Small intestine (tissue), 7 donors: ENCODE measurements at regions not wholly inside any gene's neighbourhood (a gene's known extent, or its start where the extent isn't known, plus 50 kb on each side); places are given as distances from the start of the nearest gene placed in this dataset.

Source experiments
- DNase-seq, 2 donors: peaks; one replicate each; pipeline versions ENCODE4 v3.0.0 to v3.0.0-alpha.2; 2013
- FAIRE-seq: peaks from 2 replicates; lab custom pipeline; 2012; peaks lifted over from hg19 to GRCh38; lab: Jason Lieb, UNC
- H3K27ac ChIP-seq, 3 donors: one replicate each; pipeline ENCODE4 v1.5.1; 2013; ENCODE audit warnings: low read length in 2 of 3, mild to moderate bottlenecking in 2 of 3, control low read depth in 1 of 3, inconsistent platforms in 1 of 3, low read depth in 1 of 3, moderate library complexity in 1 of 3
- H3K27me3 ChIP-seq, 3 donors: one replicate each; pipeline ENCODE4 v1.6.1; 2013; ENCODE audit warnings: low read length in 3 of 3, inconsistent platforms in 1 of 3; ENCODE audit not compliant: control insufficient read depth in 3 of 3, insufficient read depth in 3 of 3
- H3K36me3 ChIP-seq, 3 donors: one replicate each; pipeline ENCODE4 v1.6.1; 2013; ENCODE audit warnings: low read length in 3 of 3, inconsistent platforms in 1 of 3, low read depth in 1 of 3, mild to moderate bottlenecking in 1 of 3, moderate library complexity in 1 of 3; ENCODE audit not compliant: control insufficient read depth in 3 of 3, insufficient read depth in 2 of 3
- H3K4me1 ChIP-seq, 3 donors: one replicate each; pipeline ENCODE4 v1.6.1; 2013; ENCODE audit warnings: low read length in 2 of 3, inconsistent platforms in 1 of 3, low read depth in 1 of 3, mild to moderate bottlenecking in 1 of 3, moderate library complexity in 1 of 3; ENCODE audit not compliant: control insufficient read depth in 3 of 3, insufficient read depth in 2 of 3
- H3K4me3 ChIP-seq, 3 donors: one replicate each; pipeline ENCODE4 v1.5.1; 2013; ENCODE audit warnings: low read length in 3 of 3, control low read depth in 1 of 3, inconsistent platforms in 1 of 3, low read depth in 1 of 3, mild to moderate bottlenecking in 1 of 3, moderate library complexity in 1 of 3
- H3K9me3 ChIP-seq, 2 donors: one replicate each; pipeline ENCODE4 v1.6.1; 2013; ENCODE audit warnings: low read depth in 1 of 2, low read length in 1 of 2; ENCODE audit not compliant: control insufficient read depth in 2 of 2, insufficient read depth in 1 of 2
- WGBS, 3 donors: extraction: QIAGEN DNeasy Blood & Tissue Kit; methylation state at CpG; one replicate each; pipeline ENCODE4 v1.1.7; 2013; 5-methylcytosine and 5-hydroxymethylcytosine counted together
- donor health status: healthy with polysubstance abuse.
- donor health status: control.
- donor health status: control.
- donor health status: Bipolar disorder and iron deficiency.
- donor health status: healthy.

DNA sequence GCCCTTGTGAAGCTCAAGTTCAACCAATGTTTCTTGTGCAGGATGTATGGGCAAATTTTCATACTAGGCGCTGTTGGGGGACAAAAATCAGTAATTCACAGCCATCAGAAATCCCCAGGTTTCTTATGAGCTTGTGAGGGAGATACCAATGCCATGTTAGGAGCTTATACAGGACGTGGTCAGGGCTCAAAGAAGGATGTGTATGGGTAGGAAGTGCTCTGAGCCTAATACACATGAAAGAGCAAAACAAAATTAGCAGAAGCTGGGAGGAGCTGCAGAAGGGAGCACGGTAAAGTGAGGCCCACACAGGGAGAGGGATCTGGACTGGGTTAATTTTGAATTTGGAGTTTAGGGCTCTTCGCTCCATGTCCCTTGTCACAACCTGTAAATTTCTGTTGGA is 114.6 kb upstream of the MAP3K1 start:
- no peak for FAIRE-seq
- 78 to 90% (median 82%) methylated on average over 4 of the region's 4 CpGs for WGBS, 3 donors
- Histone ChIP-seq H3K27ac (no peak overlapping the region), H3K9me3 (no peaks in the 10 kb centered on the region), H3K36me3 (no peaks in the 10 kb centered on the region), H3K4me1 (peaks cover 0 to 15% (median 2%) of the 10 kb centered on the region in 3 donors), H3K27me3 (no peaks in the 10 kb centered on the region), H3K4me3 (no peak overlapping the region)
- DNase-seq = no peak

DNA sequence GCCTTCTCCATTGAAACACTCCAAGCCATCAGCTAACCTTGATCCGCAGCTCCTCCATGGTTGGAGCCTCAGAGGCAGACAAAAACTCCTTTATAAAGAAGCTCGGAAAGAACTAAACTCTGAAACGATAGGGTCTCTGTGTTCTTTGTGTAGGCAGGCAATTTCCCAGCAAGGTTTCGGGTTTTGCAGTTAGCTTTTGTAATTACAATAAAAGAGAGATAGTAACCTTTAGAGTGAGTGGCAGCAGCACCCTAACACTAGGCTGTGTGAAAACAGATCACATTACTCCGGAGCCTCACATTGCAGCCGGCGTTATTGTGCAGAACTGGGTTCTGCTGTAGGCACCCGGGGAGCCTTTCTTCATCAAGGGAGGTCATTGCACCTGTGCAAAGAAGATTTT is 115.8 kb upstream of the MAP3K1 start:
- DNase-seq = no peak
- Histone ChIP-seq H3K27me3 (no peaks in the 10 kb centered on the region), H3K4me3 (no peak overlapping the region), H3K36me3 (no peaks in the 10 kb centered on the region), H3K4me1 (peaks cover 0 to 15% (median 2%) of the 10 kb centered on the region in 3 donors), H3K9me3 (no peaks in the 10 kb centered on the region), H3K27ac (peak overlapping the region in 1 of 3 donors; percentile 67)
- no peak for FAIRE-seq
- 85 to 94% (median 88%) methylated on average over 8 of the region's 8 CpGs for WGBS, 3 donors

DNA sequence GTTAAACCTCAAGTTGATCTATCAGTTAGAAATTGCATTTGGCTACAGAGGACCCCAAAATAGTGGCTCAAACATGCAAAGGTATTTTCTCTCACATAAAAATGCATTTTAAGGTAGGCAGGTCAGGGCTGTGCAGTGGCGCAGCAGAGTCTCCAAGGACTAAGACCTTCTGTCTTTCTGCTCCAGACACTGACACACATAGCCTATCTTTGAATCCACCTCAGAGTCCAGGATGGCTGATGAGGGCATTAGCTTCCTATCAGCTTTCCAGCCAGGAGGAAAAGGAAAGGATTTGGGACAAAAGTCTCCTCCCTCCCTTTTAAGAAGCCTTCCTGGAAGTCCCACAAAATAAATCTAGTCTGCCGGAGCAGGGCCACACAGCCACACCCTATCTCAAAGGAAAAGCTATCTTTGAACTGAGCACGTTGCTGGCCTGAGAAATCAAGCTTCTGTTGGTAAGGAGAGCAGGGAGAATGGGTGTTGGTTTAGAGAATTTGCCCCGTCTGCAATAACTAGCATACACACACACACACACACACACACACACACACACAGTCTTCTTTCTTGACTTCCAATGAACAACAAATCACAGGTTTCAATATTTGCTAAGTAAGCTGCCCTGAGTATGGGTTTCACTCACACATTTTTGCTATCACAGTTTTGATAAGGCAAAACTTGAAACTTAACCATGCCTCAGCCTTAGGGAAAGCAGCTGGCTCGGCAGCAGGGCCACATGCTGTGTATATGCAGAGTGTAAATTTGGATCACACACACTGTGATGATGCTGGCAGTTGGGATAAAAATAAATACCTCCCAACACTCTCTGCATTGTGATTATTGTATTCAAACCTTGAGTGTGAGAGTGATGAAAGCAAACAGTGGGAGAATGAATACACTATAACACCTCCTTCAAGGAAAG is 116.6 kb upstream of the MAP3K1 start:
- H3K27ac ChIP-seq = peak overlapping the region in 2 of 3 donors; percentile 5 to 67
- no peaks in the 10 kb centered on the region for H3K36me3 ChIP-seq
- no peaks in the 10 kb centered on the region for H3K9me3 ChIP-seq
- DNase-seq (peak; percentile 56 to 68), FAIRE-seq (no peak)
- no peaks in the 10 kb centered on the region for H3K27me3 ChIP-seq
- peaks cover 0 to 13% (median 2%) of the 10 kb centered on the region in 3 donors for H3K4me1 ChIP-seq
- no peak overlapping the region for H3K4me3 ChIP-seq
- WGBS, 3 donors = 20 to 37% (median 27%) methylated on average over 5 of the region's 5 CpGs

DNA sequence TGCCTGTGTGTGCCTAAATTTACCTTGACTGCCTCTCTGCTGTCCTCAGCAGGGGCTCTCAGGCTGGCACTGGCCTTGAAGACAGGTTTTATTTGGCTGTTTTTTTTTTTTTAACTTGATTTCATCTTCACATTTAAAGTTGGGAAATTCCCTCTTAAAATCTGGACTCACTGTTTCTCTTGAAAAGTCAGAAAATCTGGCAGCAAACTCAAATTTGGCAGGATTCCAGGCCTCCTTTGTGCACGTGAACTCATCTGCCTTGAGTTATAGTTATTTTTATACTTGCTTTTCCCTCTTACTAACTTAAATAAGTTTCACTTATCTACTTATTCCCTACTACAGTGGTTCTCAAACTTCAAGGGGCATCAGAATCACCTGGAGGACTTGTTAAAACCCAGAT is 118.4 kb upstream of the MAP3K1 start:
- Histone ChIP-seq H3K27ac (no peak overlapping the region), H3K4me1 (peaks cover 2 to 12% (median 4%) of the 10 kb centered on the region in 3 donors), H3K9me3 (no peaks in the 10 kb centered on the region), H3K36me3 (no peaks in the 10 kb centered on the region), H3K27me3 (no peaks in the 10 kb centered on the region), H3K4me3 (no peak overlapping the region)
- FAIRE-seq (no peak), DNase-seq (no peak)
- WGBS, 3 donors = 27 to 72% (median 67%) methylated on average over 1 of the region's 1 CpG

DNA sequence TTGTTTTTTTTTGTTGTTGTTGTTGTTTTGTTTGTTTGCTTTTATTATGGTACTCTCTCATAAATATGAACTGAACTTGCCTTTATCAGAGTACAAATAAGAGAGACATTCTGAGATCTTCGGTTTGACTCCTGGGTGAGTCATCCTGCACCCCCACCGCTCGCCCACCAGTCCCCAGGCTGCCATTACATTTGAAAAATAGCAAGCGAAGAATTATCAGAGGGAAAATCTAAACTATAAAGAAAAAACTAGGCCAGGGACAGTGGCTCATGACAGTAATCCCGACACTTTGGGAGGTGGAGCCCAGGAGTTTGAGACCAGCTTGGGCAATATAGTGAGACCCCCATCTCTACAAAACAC is 122.1 kb upstream of the MAP3K1 start:
- 70 to 86% (median 80%) methylated on average over 5 of the region's 5 CpGs for WGBS, 3 donors
- Histone ChIP-seq H3K27ac (no peak overlapping the region), H3K27me3 (no peaks in the 10 kb centered on the region), H3K36me3 (no peaks in the 10 kb centered on the region), H3K4me3 (no peak overlapping the region), H3K9me3 (no peaks in the 10 kb centered on the region), H3K4me1 (peaks cover 0 to 4% (median under 1%) of the 10 kb centered on the region in 3 donors)
- FAIRE-seq (no peak), DNase-seq (no peak)

DNA sequence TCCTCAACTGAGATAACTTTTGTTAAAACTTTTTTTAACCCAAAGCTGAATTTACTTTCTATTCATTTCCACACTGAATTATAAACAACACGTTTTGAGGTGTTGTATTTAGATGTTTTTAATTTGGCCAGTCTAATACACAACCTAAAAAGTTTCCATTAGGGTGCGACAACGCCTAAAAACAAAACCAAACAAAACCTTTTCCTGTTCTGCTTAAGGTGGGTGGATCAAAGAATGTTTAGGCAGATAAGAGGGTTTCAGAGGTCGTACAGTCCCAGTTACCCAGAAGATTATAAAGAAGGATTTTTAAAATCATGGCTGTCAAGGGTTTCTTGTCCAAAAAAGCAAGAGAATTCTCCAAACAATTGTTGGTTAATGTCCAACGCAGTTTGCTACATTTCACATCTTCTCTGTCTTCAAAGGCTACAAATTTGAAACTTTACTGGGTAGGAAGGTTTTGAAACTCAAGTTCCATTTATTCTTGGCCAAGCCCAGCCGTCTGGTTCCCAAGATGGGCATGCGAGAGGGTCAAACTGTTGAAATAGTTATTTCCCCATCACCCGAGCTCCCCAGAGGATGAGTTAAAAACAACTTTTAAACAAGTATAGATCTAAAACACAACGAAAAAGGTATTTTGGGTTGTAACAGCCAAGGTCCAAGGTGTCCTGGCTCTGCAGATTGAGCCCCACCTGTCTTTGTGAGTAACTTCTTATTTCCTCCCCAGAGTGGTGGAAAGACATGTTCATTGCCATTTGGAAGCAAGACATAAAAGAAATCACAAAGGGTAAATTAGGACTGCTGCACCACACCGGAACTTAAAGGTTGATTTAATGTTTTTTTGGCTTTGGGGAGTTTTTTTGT is 122.8 kb upstream of the MAP3K1 start:
- WGBS, 3 donors = 51 to 60% (median 54%) methylated on average over 10 of the region's 10 CpGs
- FAIRE-seq (no peak), DNase-seq (no peak)
- Histone ChIP-seq H3K27ac (no peak overlapping the region), H3K9me3 (no peaks in the 10 kb centered on the region), H3K27me3 (no peaks in the 10 kb centered on the region), H3K36me3 (no peaks in the 10 kb centered on the region), H3K4me3 (no peak overlapping the region), H3K4me1 (peaks cover 0 to 4% (median 0%) of the 10 kb centered on the region in 3 donors)

DNA sequence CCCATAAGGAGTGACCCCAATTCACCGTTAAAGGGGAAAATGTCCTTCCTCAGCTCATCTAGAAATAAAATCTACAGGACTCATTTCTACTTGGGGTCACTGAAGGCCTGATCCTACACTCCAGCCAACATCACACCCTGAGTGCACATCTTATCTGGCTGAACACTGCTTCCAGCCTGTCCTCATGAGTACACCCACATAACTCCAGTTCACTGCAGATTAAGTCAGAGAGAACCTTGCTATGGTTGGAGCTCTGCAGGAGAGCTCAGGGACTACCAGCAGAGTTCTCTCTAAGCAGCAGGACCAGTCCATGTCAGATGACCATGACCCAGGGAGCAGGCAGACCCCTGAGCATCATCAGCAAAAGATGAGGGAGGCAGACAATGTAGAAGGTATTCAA is 126.9 kb upstream of the MAP3K1 start:
- no peak for DNase-seq
- Histone ChIP-seq H3K27ac (no peak overlapping the region), H3K4me3 (no peak overlapping the region), H3K9me3 (peaks cover 0 to 4% of the 10 kb centered on the region in 2 donors), H3K36me3 (no peaks in the 10 kb centered on the region), H3K27me3 (no peaks in the 10 kb centered on the region), H3K4me1 (peaks cover 0 to 4% (median 0%) of the 10 kb centered on the region in 3 donors)
- FAIRE-seq = no peak
- 83 to 92% (median 89%) methylated on average over 1 of the region's 1 CpG for WGBS, 3 donors
